Body of pancreas (tissue), 4 donors: ENCODE measurements at regions not wholly inside any gene's neighbourhood (a gene's known extent, or its start where the extent isn't known, plus 50 kb on each side); places are given as distances from the start of the nearest gene placed in this dataset.
"Not testable (repeated sequence)": the region's sequence is repeated elsewhere in the genome, so short reads cannot be mapped to it uniquely, and the experiment has no call there.

Experiments used
- ATAC-seq: fragments of 150-250 bp; one replicate; pipeline ENCODE4 v1.9.1; 2016
- DNase-seq, 4 donors: peaks; one replicate each; pipeline ENCODE4 v3.0.0-alpha.2; 2019
- H3K27ac ChIP-seq, 4 donors: fragments of 200-600 bp; sonication (generic); 1 replicate in 3 of 4; 2 replicates in 1 of 4; pipeline versions ENCODE4 v1.5.1 to v1.6.1; 2016 to 2019; ENCODE audit warnings: mild to moderate bottlenecking in 1 of 4, mixed read lengths in 1 of 4, moderate library complexity in 1 of 4
- H3K27me3 ChIP-seq, 2 donors: fragments of 200-600 bp; sonication (generic); one replicate each; pipeline ENCODE4 v1.6.0; 2016; ENCODE audit warnings: mild to moderate bottlenecking in 1 of 2
- H3K36me3 ChIP-seq, 2 donors: fragments of 200-600 bp; sonication (generic); replicated peaks in 1 of 2; 2 replicates each; pipeline ENCODE4 v1.5.1; 2016; ENCODE audit warnings: low read depth in 2 of 2; ENCODE audit not compliant: insufficient read depth in 1 of 2
- H3K4me1 ChIP-seq: fragments of 200-600 bp; sonication (generic); one replicate; pipeline ENCODE4 v1.6.0; 2016
- H3K4me3 ChIP-seq, 2 donors: fragments of 200-600 bp; sonication (generic); 1 replicate in 1 of 2; 2 replicates in 1 of 2; pipeline ENCODE4 v1.5.1; 2016 to 2019
- H3K9me3 ChIP-seq, 3 donors: fragments of 200-600 bp; sonication (generic); 1 replicate in 2 of 3; 2 replicates in 1 of 3; pipeline ENCODE4 v1.5.1; 2016
- POLR2A ChIP-seq, 3 donors: fragments of 450-650 bp; IDR thresholded peaks; one replicate each; pipeline ENCODE4 v1.6.1; 2016; ENCODE audit warnings: antibody characterized with exemption in 3 of 3, mild to moderate bottlenecking in 2 of 3
- WGBS, 2 donors: methylation state at CpG; one replicate each; pipeline ENCODE4 v1.1.5; 2017; 5-methylcytosine and 5-hydroxymethylcytosine counted together
- intact Hi-C: fragments of 100-400 bp; cut with DNase I; formaldehyde crosslinking; loops from one replicate; pipeline ENCODE4 v1.15.1; 2023
- TF ChIP-seq, protein P1 (sequence below), 7 experiments: fragments of 450-650 bp in 4 of 7; fragments of 200-600 bp in 3 of 7; sonication (generic) in 3 of 7; IDR thresholded peaks; one replicate each; pipeline ENCODE4 v1.5.1; 2016 to 2019; ENCODE audit warnings: antibody characterized with exemption in 7 of 7

DNA sequence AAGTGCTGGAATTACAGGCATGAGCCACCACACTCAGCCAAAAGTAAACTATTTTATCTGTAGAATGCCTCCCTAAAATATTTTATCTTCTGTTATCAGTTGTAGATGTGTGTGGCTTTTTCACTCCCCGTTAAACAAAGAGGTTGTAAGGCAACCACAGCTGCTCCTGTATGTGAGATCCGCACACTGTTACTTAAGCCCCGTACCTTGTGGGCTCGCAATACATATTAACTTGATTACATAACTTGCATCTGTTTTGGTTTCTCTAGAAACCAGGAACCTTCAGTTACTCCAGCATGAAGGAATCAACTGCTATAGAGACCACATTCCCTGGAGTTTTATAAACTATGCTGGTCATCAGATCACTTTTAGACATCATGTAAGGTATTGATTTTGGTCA lies 420.1 kb upstream of the SLC35B3 start:
- TF ChIP-seq, protein P1, sequence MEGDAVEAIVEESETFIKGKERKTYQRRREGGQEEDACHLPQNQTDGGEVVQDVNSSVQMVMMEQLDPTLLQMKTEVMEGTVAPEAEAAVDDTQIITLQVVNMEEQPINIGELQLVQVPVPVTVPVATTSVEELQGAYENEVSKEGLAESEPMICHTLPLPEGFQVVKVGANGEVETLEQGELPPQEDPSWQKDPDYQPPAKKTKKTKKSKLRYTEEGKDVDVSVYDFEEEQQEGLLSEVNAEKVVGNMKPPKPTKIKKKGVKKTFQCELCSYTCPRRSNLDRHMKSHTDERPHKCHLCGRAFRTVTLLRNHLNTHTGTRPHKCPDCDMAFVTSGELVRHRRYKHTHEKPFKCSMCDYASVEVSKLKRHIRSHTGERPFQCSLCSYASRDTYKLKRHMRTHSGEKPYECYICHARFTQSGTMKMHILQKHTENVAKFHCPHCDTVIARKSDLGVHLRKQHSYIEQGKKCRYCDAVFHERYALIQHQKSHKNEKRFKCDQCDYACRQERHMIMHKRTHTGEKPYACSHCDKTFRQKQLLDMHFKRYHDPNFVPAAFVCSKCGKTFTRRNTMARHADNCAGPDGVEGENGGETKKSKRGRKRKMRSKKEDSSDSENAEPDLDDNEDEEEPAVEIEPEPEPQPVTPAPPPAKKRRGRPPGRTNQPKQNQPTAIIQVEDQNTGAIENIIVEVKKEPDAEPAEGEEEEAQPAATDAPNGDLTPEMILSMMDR (IDR thresholded peaks at IDR 0.05), result no peak
- no peak for TF ChIP-seq POLR2A (IDR thresholded peaks at IDR 0.05)
- intact Hi-C loops, result no loop called here
- no peak for DNase-seq
- WGBS, 2 donors, result 40 to 67% methylated on average over 4 of the region's 4 CpGs
- no peaks in the 10 kb centered on the region for H3K4me1 ChIP-seq
- no peaks in the 10 kb centered on the region for H3K36me3 ChIP-seq
- no peak overlapping the region for H3K27ac ChIP-seq
- H3K4me3 ChIP-seq, result no peak overlapping the region
- H3K9me3 ChIP-seq, result no peaks in the 10 kb centered on the region
- ATAC-seq, result no peak
- H3K27me3 ChIP-seq, result no peaks in the 10 kb centered on the region

DNA sequence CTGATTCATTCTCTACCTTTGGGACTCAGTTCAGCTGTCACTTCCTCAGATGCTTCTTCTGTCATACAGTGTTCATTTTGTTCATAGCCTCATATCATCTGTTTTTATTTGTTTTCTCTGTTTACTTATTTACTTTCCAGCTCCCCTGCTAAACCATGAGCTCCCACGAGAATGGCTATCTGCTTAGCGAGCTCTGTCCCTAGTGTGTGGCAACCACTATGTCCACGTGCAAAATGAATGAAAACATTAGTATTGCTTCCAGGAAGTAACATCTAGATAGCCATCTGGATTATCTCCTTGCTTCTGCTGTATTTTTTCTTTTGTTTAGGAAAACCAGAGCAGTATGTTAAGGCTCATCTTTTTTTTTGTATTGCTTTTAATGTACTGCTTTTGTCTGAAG lies 417.0 kb upstream of the SLC35B3 start:
- no peak for ATAC-seq
- TF ChIP-seq, protein P1 (IDR thresholded peaks at IDR 0.05), result no peak
- no peak for TF ChIP-seq POLR2A (IDR thresholded peaks at IDR 0.05)
- WGBS, 2 donors, result 45 to 50% methylated on average over 3 of the region's 3 CpGs
- Histone ChIP-seq H3K36me3 (no peaks in the 10 kb centered on the region), H3K4me3 (no peak overlapping the region), H3K4me1 (no peaks in the 10 kb centered on the region), H3K27ac (no peak overlapping the region), H3K9me3 (no peaks in the 10 kb centered on the region), H3K27me3 (no peaks in the 10 kb centered on the region)
- intact Hi-C loops, result no loop called here
- DNase-seq, result no peak

- H3K27me3 ChIP-seq, H3K9me3 ChIP-seq, H3K4me1 ChIP-seq, intact Hi-C loops, H3K4me3 ChIP-seq, H3K27ac ChIP-seq, DNase-seq, ATAC-seq, H3K36me3 ChIP-seq: not testable (repeated sequence)
- WGBS, 2 donors, result 71 to 85% methylated on average over 6 of the region's 6 CpGs
Observed at GRCh38 chr6:8846680-8847079, 411.3 kb upstream of the SLC35B3 start.

DNA sequence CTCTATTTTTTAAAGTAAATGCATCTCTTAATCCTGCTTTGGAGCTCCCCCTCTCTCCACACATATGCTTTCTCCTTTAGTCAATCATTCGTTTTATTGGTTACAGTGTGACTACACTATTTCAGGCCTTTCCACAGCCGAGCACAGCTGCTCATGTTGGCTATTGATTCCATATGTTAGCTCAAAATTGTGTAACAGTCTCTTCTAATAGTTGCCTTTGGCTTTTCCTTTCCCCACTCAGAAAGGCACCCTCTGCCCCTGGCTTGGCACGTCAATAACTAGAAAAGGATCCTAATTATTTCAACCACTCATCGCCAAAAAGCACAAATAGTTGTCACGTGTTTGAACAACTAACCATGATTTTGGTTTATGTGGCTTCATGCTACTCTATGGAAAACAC lies 410.3 kb upstream of the SLC35B3 start:
- Histone ChIP-seq H3K9me3 (no peaks in the 10 kb centered on the region), H3K4me1 (no peaks in the 10 kb centered on the region), H3K27me3 (no peaks in the 10 kb centered on the region), H3K4me3 (no peak overlapping the region), H3K27ac (no peak overlapping the region), H3K36me3 (no peaks in the 10 kb centered on the region)
- ATAC-seq (no peak), DNase-seq (no peak)
- TF ChIP-seq POLR2A (IDR thresholded peaks at IDR 0.05), result no peak
- TF ChIP-seq, protein P1 (IDR thresholded peaks at IDR 0.05), result no peak
- WGBS, 2 donors, result 56 to 67% methylated on average over 5 of the region's 5 CpGs
- intact Hi-C loops, result no loop called here

GRCh38 chr6:8844968-8845367 lies 409.6 kb upstream of the SLC35B3 start:
- DNase-seq (no peak), ATAC-seq (no peak)
- H3K27me3 ChIP-seq, result no peaks in the 10 kb centered on the region
- no peaks in the 10 kb centered on the region for H3K9me3 ChIP-seq
- no peaks in the 10 kb centered on the region for H3K36me3 ChIP-seq
- intact Hi-C loops, result no loop called here
- TF ChIP-seq, protein P1 (IDR thresholded peaks at IDR 0.05), result no peak
- no peak for TF ChIP-seq POLR2A (IDR thresholded peaks at IDR 0.05)
- no peak overlapping the region for H3K27ac ChIP-seq
- no peaks in the 10 kb centered on the region for H3K4me1 ChIP-seq
- no peak overlapping the region for H3K4me3 ChIP-seq
